HEK293 (cell line): ENCODE measurements at regions not wholly inside any gene's neighbourhood (a gene's known extent, or its start where the extent isn't known, plus 50 kb on each side); places are given as distances from the start of the nearest gene placed in this dataset.

Experiments
- CTCF ChIA-PET: fragments of 350-600 bp; formaldehyde crosslinking; extraction: SDS; loops from one replicate; lab custom pipeline; 2021; ENCODE audit warnings: antibody characterized with exemption; lab: Yijun Ruan, JAX
- POLR2A ChIA-PET: fragments of 300-600 bp; formaldehyde crosslinking; extraction: SDS; loops from one replicate; lab custom pipeline; 2020; ENCODE audit warnings: antibody characterized with exemption, inconsistent platforms; lab: Yijun Ruan, JAX
- H3K27ac ChIP-seq: fragments of 200-500 bp; sonication (Bioruptor generic); 2 replicates; pipeline ENCODE4 v1.5.1; 2014; ENCODE audit warnings: low read depth, low read length, control low read depth, inconsistent platforms; ENCODE audit errors: extremely low read depth
- H3K36me3 ChIP-seq, 2 experiments: fragments of 200-500 bp in 1 of 2; sonication (Bioruptor generic) in 1 of 2; 1 replicate in 1 of 2; 2 replicates in 1 of 2; pipeline ENCODE4 v1.5.1; 2014 to 2017; ENCODE audit warnings: inconsistent platforms in 2 of 2, low read length in 2 of 2; ENCODE audit not compliant: control insufficient read depth in 2 of 2, insufficient read depth in 1 of 2
- H3K4me1 ChIP-seq: fragments of 200-500 bp; sonication (Bioruptor generic); 2 replicates; pipeline ENCODE4 v1.5.1; 2014; ENCODE audit warnings: mild to moderate bottlenecking, low read length, inconsistent platforms; ENCODE audit not compliant: control insufficient read depth, insufficient read depth
- H3K4me3 ChIP-seq: 2 replicates; pipeline ENCODE4 v1.5.1; 2011; ENCODE audit warnings: low read depth, mild to moderate bottlenecking, control low read depth, low read length, moderate library complexity
- H3K9me3 ChIP-seq: fragments of 200-500 bp; sonication (Bioruptor generic); 2 replicates; pipeline ENCODE4 v1.5.1; 2014; ENCODE audit warnings: low read depth, low read length, inconsistent platforms; ENCODE audit not compliant: control insufficient read depth, insufficient read depth
- ATF2 ChIP-seq: fragments of 450-650 bp; formaldehyde crosslinking; IDR thresholded peaks from 2 replicates; pipeline ENCODE4 v1.5.1; 2016; ENCODE audit warnings: missing biosample characterization, missing genetic modification characterization, low read depth
- HIC1 ChIP-seq: fragments of 450-650 bp; formaldehyde crosslinking; IDR thresholded peaks from 2 replicates; pipeline ENCODE4 v1.5.1; 2016; ENCODE audit warnings: missing biosample characterization, missing genetic modification characterization
- KLF17 ChIP-seq: fragments of 450-650 bp; formaldehyde crosslinking; IDR thresholded peaks from 2 replicates; pipeline ENCODE4 v1.5.1; 2016; ENCODE audit warnings: missing biosample characterization, missing genetic modification characterization
- REPIN1 ChIP-seq: fragments of 450-650 bp; formaldehyde crosslinking; IDR thresholded peaks from 2 replicates; pipeline ENCODE4 v1.5.1; 2017; ENCODE audit warnings: missing biosample characterization, missing genetic modification characterization, low read depth
- TCF7L2 ChIP-seq: IDR thresholded peaks from 2 replicates; pipeline ENCODE4 v1.6.1; 2011; ENCODE audit warnings: low read depth, mild to moderate bottlenecking, inconsistent platforms, low read length, moderate library complexity, borderline replicate concordance
- ZBTB8A ChIP-seq: fragments of 450-650 bp; formaldehyde crosslinking; IDR thresholded peaks from 2 replicates; pipeline ENCODE4 v1.5.1; 2016; ENCODE audit warnings: missing biosample characterization, missing genetic modification characterization
- ZNF112 ChIP-seq: fragments of 450-650 bp; formaldehyde crosslinking; IDR thresholded peaks from 2 replicates; pipeline ENCODE4 v1.5.0; 2017; ENCODE audit warnings: missing biosample characterization, missing genetic modification characterization
- ZNF121 ChIP-seq: fragments of 450-650 bp; formaldehyde crosslinking; IDR thresholded peaks from 2 replicates; pipeline ENCODE4 v1.5.1; 2016; ENCODE audit warnings: missing biosample characterization, missing genetic modification characterization
- ZNF155 ChIP-seq: fragments of 450-650 bp; formaldehyde crosslinking; IDR thresholded peaks from 2 replicates; pipeline ENCODE4 v1.5.1; 2016; ENCODE audit warnings: missing biosample characterization, missing genetic modification characterization
- ZNF184 ChIP-seq: fragments of 450-650 bp; IDR thresholded peaks from 2 replicates; pipeline ENCODE4 v1.5.1; 2018; ENCODE audit warnings: missing biosample characterization, mild to moderate bottlenecking, missing genetic modification characterization
- ZNF426 ChIP-seq: fragments of 450-650 bp; formaldehyde crosslinking; IDR thresholded peaks from 2 replicates; pipeline ENCODE4 v1.5.1; 2017; ENCODE audit warnings: missing biosample characterization, missing genetic modification characterization, mild to moderate bottlenecking, inconsistent platforms, moderate library complexity
- ZNF433 ChIP-seq: fragments of 450-650 bp; formaldehyde crosslinking; IDR thresholded peaks from 2 replicates; pipeline ENCODE4 v1.5.1; 2016; ENCODE audit warnings: missing biosample characterization, missing genetic modification characterization, low read depth
- ZNF488 ChIP-seq: fragments of 450-650 bp; formaldehyde crosslinking; IDR thresholded peaks from 2 replicates; pipeline ENCODE4 v1.5.1; 2016; ENCODE audit warnings: missing biosample characterization, missing genetic modification characterization
- ZNF530 ChIP-seq: fragments of 450-650 bp; formaldehyde crosslinking; IDR thresholded peaks from 2 replicates; pipeline ENCODE4 v1.5.1; 2016; ENCODE audit warnings: low read depth, missing biosample characterization, missing genetic modification characterization
- ZNF548 ChIP-seq: fragments of 450-650 bp; formaldehyde crosslinking; IDR thresholded peaks from 2 replicates; pipeline ENCODE4 v1.5.1; 2016; ENCODE audit warnings: missing biosample characterization, missing genetic modification characterization
- ZNF555 ChIP-seq: fragments of 450-650 bp; formaldehyde crosslinking; conservative IDR thresholded peaks from 2 replicates; pipeline ENCODE4 v1.5.1; 2017; ENCODE audit warnings: missing biosample characterization, mild to moderate bottlenecking, missing genetic modification characterization, inconsistent platforms
- ZNF596 ChIP-seq: fragments of 450-650 bp; IDR thresholded peaks from 2 replicates; pipeline ENCODE4 v1.5.0; 2018; ENCODE audit warnings: missing biosample characterization, mild to moderate bottlenecking, missing genetic modification characterization, moderate library complexity
- ZNF626 ChIP-seq: fragments of 450-650 bp; sonication (Bioruptor Pico); formaldehyde crosslinking; IDR thresholded peaks from 2 replicates; pipeline ENCODE4 v1.5.1; 2018; ENCODE audit warnings: missing biosample characterization, missing genetic modification characterization, inconsistent platforms
- ZNF701 ChIP-seq: fragments of 450-650 bp; formaldehyde crosslinking; IDR thresholded peaks from 2 replicates; pipeline ENCODE4 v1.5.1; 2016; ENCODE audit warnings: missing biosample characterization, missing genetic modification characterization
- TF ChIP-seq, protein P1 (sequence below): fragments of 450-650 bp; formaldehyde crosslinking; IDR thresholded peaks from 2 replicates; pipeline ENCODE4 v1.5.1; 2016; ENCODE audit warnings: missing biosample characterization, missing genetic modification characterization

- H3K9me3 ChIP-seq = no peaks in the 10 kb centered on the region
- H3K27ac ChIP-seq = no peak overlapping the region
- no peaks in the 10 kb centered on the region for H3K4me1 ChIP-seq
- H3K36me3 ChIP-seq = no peaks in the 10 kb centered on the region
- H3K4me3 ChIP-seq = no peak overlapping the region
- CTCF ChIA-PET = no interaction called here
- POLR2A ChIA-PET = no interaction called here
- TF ChIP-seq ZNF426 (tag by site-specific recombination) = no peak
- no peak for TF ChIP-seq ZNF184 (tag by site-specific recombination)
- no peak for TF ChIP-seq ZNF112 (tag by site-specific recombination)
- TF ChIP-seq ATF2 = no peak
- TF ChIP-seq, protein P1, sequence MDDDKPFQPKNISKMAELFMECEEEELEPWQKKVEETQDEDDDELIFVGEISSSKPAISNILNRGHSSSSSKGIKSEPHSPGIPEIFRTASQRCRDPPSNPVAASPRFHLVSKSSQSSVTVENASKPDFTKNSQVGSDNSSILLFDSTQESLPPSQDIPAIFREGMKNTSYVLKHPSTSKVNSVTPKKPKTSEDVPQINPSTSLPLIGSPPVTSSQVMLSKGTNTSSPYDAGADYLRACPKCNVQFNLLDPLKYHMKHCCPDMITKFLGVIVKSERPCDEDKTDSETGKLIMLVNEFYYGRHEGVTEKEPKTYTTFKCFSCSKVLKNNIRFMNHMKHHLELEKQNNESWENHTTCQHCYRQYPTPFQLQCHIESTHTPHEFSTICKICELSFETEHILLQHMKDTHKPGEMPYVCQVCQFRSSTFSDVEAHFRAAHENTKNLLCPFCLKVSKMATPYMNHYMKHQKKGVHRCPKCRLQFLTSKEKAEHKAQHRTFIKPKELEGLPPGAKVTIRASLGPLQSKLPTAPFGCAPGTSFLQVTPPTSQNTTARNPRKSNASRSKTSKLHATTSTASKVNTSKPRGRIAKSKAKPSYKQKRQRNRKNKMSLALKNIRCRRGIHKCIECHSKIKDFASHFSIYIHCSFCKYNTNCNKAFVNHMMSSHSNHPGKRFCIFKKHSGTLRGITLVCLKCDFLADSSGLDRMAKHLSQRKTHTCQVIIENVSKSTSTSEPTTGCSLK = no peak
- TF ChIP-seq ZNF548 (tag by site-specific recombination) = no peak
- TF ChIP-seq ZNF596 (tag by site-specific recombination) = no peak
- no peak for TF ChIP-seq ZNF155 (tag by site-specific recombination)
- no peak for TF ChIP-seq TCF7L2
- no peak for TF ChIP-seq ZNF488 (tag by site-specific recombination)
- no peak for TF ChIP-seq ZNF626 (tag by site-specific recombination)
- TF ChIP-seq, all 188 proteins: peak for 0
These were observed 521.9 kb downstream of the FAT4 start for GRCh38 chr4:125836597-125837195.

- no peaks in the 10 kb centered on the region for H3K36me3 ChIP-seq
- H3K9me3 ChIP-seq = no peaks in the 10 kb centered on the region
- ChIA-PET POLR2A (no interaction called here), CTCF (no interaction called here)
- H3K4me1 ChIP-seq = no peaks in the 10 kb centered on the region
- no peak overlapping the region for H3K27ac ChIP-seq
- TF ChIP-seq ZNF701 (tag by site-specific recombination) = no peak
- H3K4me3 ChIP-seq = no peak overlapping the region
These were observed 522.9 kb downstream of the FAT4 start for GRCh38 chr4:125837493-125838201.

DNA sequence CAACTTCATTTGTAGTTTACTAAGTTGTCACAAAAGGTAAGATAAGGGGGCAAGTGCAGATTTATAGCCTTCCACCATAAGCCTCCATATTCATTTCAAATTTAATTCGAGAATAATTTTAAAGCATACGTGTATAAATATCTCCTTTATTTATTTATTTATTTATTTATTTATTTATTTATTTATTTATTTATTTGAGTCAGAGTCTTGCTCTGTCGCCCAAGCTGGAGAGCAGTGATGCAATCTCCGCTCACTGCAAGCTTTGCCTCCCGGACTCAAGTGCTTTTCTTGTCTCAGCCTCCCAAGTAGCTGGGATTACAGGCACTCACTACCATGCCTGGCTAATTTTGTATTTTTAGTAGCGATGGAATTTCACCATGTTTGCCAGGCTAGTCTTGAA, 523.4 kb downstream of the FAT4 start:
- Histone ChIP-seq H3K4me3 (no peak overlapping the region), H3K9me3 (no peaks in the 10 kb centered on the region), H3K27ac (no peak overlapping the region), H3K36me3 (no peaks in the 10 kb centered on the region), H3K4me1 (no peaks in the 10 kb centered on the region)
- POLR2A ChIA-PET = no interaction called here
- CTCF ChIA-PET = no interaction called here
- TF ChIP-seq HIC1 = no peak
- peak; percentile 56; the same call in 1 of the 2 replicates for TF ChIP-seq ZNF433 (tag by site-specific recombination)
- TF ChIP-seq REPIN1 (tag by site-specific recombination) = no peak
- no peak for TF ChIP-seq ZNF530 (tag by site-specific recombination)
- TF ChIP-seq ZNF555 = peak; percentile 70
- no peak for TF ChIP-seq KLF17 (tag by site-specific recombination)
- peak; percentile 52 for TF ChIP-seq ZBTB8A (tag by site-specific recombination)
- no peak for TF ChIP-seq ZNF121 (tag by site-specific recombination)
